ENCODE measurements at regions not wholly inside any gene's neighbourhood (a gene's known extent, or its start where the extent isn't known, plus 50 kb on each side); places are given as distances from the start of the nearest gene placed in this dataset.

DNA sequence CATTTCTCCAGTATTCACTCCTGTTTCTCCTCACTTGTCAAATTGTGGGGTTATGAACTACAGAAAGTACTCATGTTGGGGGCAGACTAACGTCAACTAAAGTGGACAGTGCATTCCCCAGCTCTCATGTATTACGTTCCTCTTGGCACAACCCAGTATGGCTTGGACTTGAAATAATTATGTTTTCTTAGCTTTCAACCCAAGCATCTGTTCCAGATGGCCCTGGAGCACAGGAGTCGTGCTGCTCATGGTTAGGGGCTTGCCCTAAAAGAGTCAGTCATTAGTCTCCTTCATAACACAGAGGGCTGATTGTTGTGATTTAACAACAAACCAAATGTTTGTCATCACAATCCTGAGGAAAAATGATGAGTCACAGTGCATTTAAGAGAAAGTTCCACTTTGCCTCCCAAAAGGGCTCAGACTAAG, 154.4 kb downstream of the RPAP3 start:
- no peaks in the 10 kb centered on the region for H3K36me3 ChIP-seq
- no peaks in the 10 kb centered on the region for H3K9me3 ChIP-seq
- peak overlapping the region; percentile 38 for H3K27ac ChIP-seq
- H3K4me1 ChIP-seq (ENCODE audit: control insufficient read depth in 1 of 2, insufficient read depth in 1 of 2, low read depth in 1 of 2, low read length in 1 of 2): peaks cover 37 to 39% of the 10 kb centered on the region in 2 experiments
- no peaks in the 10 kb centered on the region for H3K27me3 ChIP-seq
- H3K4me3 ChIP-seq (ENCODE audit: low read depth in 1 of 2, low read length in 1 of 2): no peak overlapping the region
- TF ChIP-seq, protein P1, sequence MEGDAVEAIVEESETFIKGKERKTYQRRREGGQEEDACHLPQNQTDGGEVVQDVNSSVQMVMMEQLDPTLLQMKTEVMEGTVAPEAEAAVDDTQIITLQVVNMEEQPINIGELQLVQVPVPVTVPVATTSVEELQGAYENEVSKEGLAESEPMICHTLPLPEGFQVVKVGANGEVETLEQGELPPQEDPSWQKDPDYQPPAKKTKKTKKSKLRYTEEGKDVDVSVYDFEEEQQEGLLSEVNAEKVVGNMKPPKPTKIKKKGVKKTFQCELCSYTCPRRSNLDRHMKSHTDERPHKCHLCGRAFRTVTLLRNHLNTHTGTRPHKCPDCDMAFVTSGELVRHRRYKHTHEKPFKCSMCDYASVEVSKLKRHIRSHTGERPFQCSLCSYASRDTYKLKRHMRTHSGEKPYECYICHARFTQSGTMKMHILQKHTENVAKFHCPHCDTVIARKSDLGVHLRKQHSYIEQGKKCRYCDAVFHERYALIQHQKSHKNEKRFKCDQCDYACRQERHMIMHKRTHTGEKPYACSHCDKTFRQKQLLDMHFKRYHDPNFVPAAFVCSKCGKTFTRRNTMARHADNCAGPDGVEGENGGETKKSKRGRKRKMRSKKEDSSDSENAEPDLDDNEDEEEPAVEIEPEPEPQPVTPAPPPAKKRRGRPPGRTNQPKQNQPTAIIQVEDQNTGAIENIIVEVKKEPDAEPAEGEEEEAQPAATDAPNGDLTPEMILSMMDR (IDR thresholded peaks at IDR 0.05): no peak

DNA sequence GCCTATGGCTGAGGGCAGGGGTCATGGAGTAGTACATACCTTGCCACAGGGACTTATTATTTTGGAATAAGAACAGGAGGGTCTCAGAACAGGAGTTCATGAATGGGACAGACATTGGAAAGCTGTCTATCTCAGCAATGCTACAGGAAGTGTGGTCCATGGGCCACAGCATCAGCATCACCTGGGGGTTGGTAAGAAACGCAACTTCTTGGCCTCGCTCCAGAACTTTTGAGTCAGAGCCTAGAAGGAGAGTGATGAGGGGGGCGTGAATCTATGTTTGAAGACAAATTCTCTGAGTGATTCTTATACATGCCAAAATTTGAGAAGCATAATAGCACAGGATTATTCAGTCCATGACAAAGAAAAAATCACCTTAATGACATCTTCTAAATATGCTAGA, 156.6 kb downstream of the RPAP3 start:
- H3K36me3 ChIP-seq: no peaks in the 10 kb centered on the region
- no peaks in the 10 kb centered on the region for H3K27me3 ChIP-seq
- H3K4me3 ChIP-seq (ENCODE audit: low read depth in 1 of 2, low read length in 1 of 2): no peak overlapping the region
- no peaks in the 10 kb centered on the region for H3K9me3 ChIP-seq
- peaks cover 38 to 40% of the 10 kb centered on the region in 2 experiments for H3K4me1 ChIP-seq (ENCODE audit: control insufficient read depth in 1 of 2, insufficient read depth in 1 of 2, low read depth in 1 of 2, low read length in 1 of 2)
- no peak overlapping the region for H3K27ac ChIP-seq
- TF ChIP-seq, protein P1 (IDR thresholded peaks at IDR 0.05): no peak

DNA sequence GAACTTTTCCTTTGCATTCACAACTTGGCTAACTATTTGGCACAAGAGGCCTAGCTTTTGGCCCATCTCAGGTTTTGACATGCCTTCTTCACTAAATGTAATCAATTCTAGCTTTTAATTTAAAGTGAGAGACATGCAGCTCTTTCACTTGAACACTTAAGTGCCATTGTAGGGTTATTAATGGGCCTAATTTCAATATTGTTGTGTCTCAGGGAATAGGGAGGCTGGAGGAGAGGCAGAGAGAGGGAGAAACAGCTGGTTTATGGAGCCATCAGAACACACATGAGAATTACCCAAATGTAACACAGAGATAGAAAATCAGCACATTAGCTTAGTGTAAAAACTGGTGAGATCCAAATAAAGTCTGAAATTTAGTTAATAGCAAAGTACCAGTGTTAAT, 157.4 kb downstream of the RPAP3 start:
- H3K27ac ChIP-seq: no peak overlapping the region
- H3K36me3 ChIP-seq: no peaks in the 10 kb centered on the region
- H3K4me3 ChIP-seq (ENCODE audit: low read depth in 1 of 2, low read length in 1 of 2): no peak overlapping the region
- peaks cover 38 to 39% of the 10 kb centered on the region in 2 experiments for H3K4me1 ChIP-seq (ENCODE audit: control insufficient read depth in 1 of 2, insufficient read depth in 1 of 2, low read depth in 1 of 2, low read length in 1 of 2)
- H3K27me3 ChIP-seq: no peaks in the 10 kb centered on the region
- H3K9me3 ChIP-seq: no peaks in the 10 kb centered on the region
- TF ChIP-seq, protein P1 (IDR thresholded peaks at IDR 0.05): no peak

DNA sequence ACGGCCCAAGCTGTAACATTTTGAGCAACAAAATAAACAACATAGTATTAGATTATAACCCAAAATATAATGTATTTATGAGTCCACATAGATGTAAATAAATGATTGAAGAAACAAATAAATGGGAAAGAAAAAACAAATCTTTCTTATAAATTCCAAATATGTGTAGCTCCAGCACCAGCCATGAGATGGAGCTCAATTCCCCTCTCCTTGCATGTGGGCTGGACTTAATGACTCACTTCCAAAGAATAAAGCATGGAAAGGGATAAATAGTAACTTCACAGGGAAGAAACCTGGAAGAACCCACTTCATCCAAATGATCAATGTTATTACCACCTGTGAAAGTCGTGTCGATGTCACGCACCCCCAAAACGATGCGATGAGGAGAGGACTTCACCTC, 158.8 kb downstream of the RPAP3 start:
- H3K27me3 ChIP-seq: no peaks in the 10 kb centered on the region
- H3K27ac ChIP-seq: peak overlapping the region; percentile 75
- TF ChIP-seq, protein P1 (IDR thresholded peaks at IDR 0.05): no peak
- peaks cover 34 to 38% of the 10 kb centered on the region in 2 experiments for H3K4me1 ChIP-seq (ENCODE audit: control insufficient read depth in 1 of 2, insufficient read depth in 1 of 2, low read depth in 1 of 2, low read length in 1 of 2)
- H3K4me3 ChIP-seq (ENCODE audit: low read depth in 1 of 2, low read length in 1 of 2): no peak overlapping the region
- H3K9me3 ChIP-seq: no peaks in the 10 kb centered on the region
- no peaks in the 10 kb centered on the region for H3K36me3 ChIP-seq

DNA sequence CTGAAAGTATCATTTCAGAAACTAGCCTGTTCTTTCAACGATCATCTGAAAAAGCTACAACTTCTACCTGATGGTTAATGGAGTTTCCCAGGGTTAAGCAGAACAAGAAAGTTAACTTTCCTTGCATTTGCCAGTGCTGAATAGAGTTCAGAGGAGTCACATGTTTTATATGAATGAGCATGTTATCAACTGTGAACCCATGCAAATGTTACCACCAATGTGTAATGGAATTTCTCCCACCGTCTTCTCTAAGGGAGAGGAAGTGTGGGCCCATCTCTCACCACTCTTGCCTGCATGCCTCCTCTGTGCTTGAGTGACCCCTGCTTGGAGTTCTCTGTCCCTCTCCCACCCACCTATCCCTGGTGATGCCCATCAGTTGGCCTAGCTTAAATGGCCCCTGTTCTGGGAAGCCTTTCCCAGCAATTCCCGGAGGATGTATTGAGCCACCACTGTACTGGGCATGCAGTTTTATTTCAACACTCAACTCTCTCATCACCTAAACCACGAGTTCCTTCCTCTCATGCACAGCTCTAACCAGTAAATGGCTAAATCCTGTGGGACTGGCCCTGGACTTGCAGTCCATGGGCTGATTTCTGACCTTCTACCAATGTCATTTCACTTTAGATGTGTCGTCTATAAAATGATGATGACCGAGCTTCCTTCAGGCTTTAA, 159.8 kb downstream of the RPAP3 start:
- Histone ChIP-seq H3K27me3 (no peaks in the 10 kb centered on the region), H3K4me3 (ENCODE audit: low read depth in 1 of 2, low read length in 1 of 2) (no peak overlapping the region), H3K9me3 (no peaks in the 10 kb centered on the region), H3K36me3 (no peaks in the 10 kb centered on the region), H3K4me1 (ENCODE audit: control insufficient read depth in 1 of 2, insufficient read depth in 1 of 2, low read depth in 1 of 2, low read length in 1 of 2) (peaks cover 27 to 29% of the 10 kb centered on the region in 2 experiments), H3K27ac (peak overlapping the region; percentile 75)
- TF ChIP-seq, protein P1 (IDR thresholded peaks at IDR 0.05): no peak

Data from neutrophil (primary cell).